ENCODE measurements at regions not wholly inside any gene's neighbourhood (a gene's known extent, or its start where the extent isn't known, plus 50 kb on each side); places are given as distances from the start of the nearest gene placed in this dataset.
"Not testable (repeated sequence)": the region's sequence is repeated elsewhere in the genome, so short reads cannot be mapped to it uniquely, and the experiment has no call there.

GRCh38 chr2:122804494-122804893, 1049.0 kb downstream of the TSN start:
- no peaks in the 10 kb centered on the region for H3K9me3 ChIP-seq
- H3K27me3 ChIP-seq, result no peaks in the 10 kb centered on the region
- TF ChIP-seq POLR2A (IDR thresholded peaks at IDR 0.05), result no peak
- no peak overlapping the region for H3K27ac ChIP-seq
- WGBS, 3 donors, result 69 to 80% (median 71%) methylated on average over 4 of the region's 4 CpGs
- no peaks in the 10 kb centered on the region for H3K36me3 ChIP-seq
- no peak for DNase-seq
- no peak overlapping the region for H3K4me3 ChIP-seq
- intact Hi-C loops (cut with DNase I), result no loop called here
- no peaks in the 10 kb centered on the region for H3K4me1 ChIP-seq (ENCODE audit: insufficient read depth)

DNA sequence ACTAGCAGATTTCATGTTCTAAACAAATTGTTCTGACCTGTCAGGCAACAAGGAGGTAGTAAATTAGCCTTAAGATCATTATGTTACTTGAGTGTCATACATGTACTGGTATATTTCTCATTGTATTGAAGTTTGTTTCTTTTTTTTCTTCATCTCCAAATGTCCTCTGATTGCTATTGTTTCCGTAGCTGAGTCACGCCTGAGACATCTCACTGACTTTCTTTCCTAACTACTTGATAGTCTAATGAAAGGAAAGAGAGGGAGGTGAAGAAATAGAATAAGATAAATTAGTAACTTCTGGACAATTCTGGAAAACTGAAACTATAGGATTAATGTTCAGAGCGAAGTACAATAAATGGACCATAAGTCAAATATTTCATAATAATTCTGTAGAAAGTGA, 1049.9 kb downstream of the TSN start:
- Histone ChIP-seq H3K9me3 (no peaks in the 10 kb centered on the region), H3K4me1 (ENCODE audit: insufficient read depth) (no peaks in the 10 kb centered on the region), H3K27ac (no peak overlapping the region), H3K36me3 (no peaks in the 10 kb centered on the region), H3K4me3 (no peak overlapping the region), H3K27me3 (no peaks in the 10 kb centered on the region)
- TF ChIP-seq POLR2A (IDR thresholded peaks at IDR 0.05) (no peak), EP300 (IDR thresholded peaks at IDR 0.05) (no peak)
- TF ChIP-seq, protein P1, sequence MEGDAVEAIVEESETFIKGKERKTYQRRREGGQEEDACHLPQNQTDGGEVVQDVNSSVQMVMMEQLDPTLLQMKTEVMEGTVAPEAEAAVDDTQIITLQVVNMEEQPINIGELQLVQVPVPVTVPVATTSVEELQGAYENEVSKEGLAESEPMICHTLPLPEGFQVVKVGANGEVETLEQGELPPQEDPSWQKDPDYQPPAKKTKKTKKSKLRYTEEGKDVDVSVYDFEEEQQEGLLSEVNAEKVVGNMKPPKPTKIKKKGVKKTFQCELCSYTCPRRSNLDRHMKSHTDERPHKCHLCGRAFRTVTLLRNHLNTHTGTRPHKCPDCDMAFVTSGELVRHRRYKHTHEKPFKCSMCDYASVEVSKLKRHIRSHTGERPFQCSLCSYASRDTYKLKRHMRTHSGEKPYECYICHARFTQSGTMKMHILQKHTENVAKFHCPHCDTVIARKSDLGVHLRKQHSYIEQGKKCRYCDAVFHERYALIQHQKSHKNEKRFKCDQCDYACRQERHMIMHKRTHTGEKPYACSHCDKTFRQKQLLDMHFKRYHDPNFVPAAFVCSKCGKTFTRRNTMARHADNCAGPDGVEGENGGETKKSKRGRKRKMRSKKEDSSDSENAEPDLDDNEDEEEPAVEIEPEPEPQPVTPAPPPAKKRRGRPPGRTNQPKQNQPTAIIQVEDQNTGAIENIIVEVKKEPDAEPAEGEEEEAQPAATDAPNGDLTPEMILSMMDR (IDR thresholded peaks at IDR 0.05), result no peak
- intact Hi-C loops (cut with DNase I), result no loop called here
- WGBS, 3 donors, result 83 to 94% (median 92%) methylated on average over 3 of the region's 3 CpGs
- DNase-seq, result no peak

DNA sequence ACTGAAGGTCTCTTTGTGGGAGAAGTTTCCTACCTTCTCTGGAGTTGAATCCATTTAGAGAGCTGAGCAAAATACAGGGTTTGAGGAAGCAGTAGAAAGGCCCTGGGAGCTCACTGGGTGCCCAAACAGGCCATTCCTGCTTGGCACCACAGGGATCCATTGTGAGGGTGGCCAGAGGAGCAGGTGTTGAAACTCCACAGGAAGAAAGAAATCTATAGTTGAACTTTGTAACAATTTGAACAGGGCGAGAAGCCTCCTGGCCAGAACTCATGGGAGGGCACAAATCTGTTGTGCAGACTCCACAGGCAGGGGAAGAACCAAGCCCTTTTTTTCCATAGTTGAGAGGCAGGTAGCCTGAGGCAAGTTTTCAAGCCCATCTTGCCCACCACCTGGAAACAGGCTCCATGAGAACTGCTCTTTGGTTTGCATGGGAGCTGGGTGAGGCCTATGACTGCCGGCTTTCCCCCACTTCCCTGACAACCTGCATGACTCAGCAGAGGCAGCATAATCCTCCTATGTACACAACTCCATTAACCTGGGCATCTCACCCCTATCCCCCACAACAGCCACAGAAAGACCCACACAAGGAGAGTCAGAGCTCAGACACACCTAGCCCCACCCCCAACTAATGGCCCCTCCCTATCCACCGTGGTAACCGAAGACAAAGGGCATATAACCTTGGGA, 1053.0 kb downstream of the TSN start:
- Histone ChIP-seq H3K4me1 (ENCODE audit: insufficient read depth) (no peaks in the 10 kb centered on the region), H3K27ac (no peak overlapping the region), H3K4me3 (no peak overlapping the region), H3K27me3 (no peaks in the 10 kb centered on the region), H3K9me3 (no peaks in the 10 kb centered on the region), H3K36me3 (no peaks in the 10 kb centered on the region)
- no peak for DNase-seq
- intact Hi-C loops (cut with DNase I), result no loop called here
- WGBS, 3 donors, result 76 to 83% (median 83%) methylated on average over 4 of the region's 4 CpGs
- TF ChIP-seq POLR2A (IDR thresholded peaks at IDR 0.05) (no peak), EP300 (IDR thresholded peaks at IDR 0.05) (no peak)
- TF ChIP-seq, protein P1 (IDR thresholded peaks at IDR 0.05), result no peak

DNA sequence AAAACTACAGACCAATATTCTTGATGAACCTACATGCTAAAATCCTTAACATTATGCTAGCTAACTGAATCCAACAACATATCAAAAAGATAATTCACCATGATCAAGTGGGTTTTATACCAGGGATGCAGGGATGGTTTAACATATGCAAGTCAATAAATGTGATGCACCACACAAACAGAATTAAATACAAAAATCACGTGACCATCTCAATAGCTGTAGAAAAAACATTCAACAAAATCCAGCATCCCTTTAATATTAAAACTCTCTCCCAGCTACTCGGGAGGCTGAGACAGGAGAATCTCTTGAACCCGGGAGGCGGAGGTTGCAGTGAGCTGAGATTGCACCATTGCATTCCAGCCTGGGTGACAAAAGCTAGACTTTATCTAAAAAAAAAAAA, 1056.8 kb downstream of the TSN start:
- DNase-seq; intact Hi-C loops (cut with DNase I); H3K4me3 ChIP-seq; H3K4me1 ChIP-seq (ENCODE audit: insufficient read depth); H3K9me3 ChIP-seq; H3K27me3 ChIP-seq; H3K27ac ChIP-seq; H3K36me3 ChIP-seq: not testable (repeated sequence)
- WGBS, 3 donors, result 71 to 87% (median 81%) methylated on average over 4 of the region's 4 CpGs

DNA sequence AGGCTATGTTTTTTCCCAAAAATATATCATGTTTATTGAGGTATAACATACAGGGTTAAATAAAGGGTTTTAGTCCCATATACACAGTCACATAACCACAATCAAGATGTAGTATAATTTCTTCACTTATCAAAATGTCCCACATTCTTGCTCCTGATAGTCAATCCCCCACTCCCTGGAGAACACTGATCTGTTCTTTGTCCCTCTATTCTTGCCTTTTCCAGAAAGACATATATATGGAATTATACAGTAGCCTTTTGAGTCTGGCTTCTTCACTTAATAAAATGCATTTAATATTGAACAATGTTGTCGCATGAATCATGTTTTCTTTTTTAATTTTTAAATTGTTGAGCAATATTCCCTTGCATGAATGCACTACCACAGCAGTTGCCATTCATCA, 1059.7 kb downstream of the TSN start:
- Histone ChIP-seq H3K9me3 (no peaks in the 10 kb centered on the region), H3K27ac (no peak overlapping the region), H3K36me3 (no peaks in the 10 kb centered on the region), H3K27me3 (no peaks in the 10 kb centered on the region), H3K4me1 (ENCODE audit: insufficient read depth) (no peaks in the 10 kb centered on the region), H3K4me3 (no peak overlapping the region)
- DNase-seq, result no peak
- no peak for TF ChIP-seq POLR2A (IDR thresholded peaks at IDR 0.05)
- no peak for TF ChIP-seq EP300 (IDR thresholded peaks at IDR 0.05)
- TF ChIP-seq, protein P1 (IDR thresholded peaks at IDR 0.05), result no peak
- intact Hi-C loops (cut with DNase I), result no loop called here
- 86 to 95% (median 92%) methylated on average over 1 of the region's 1 CpG for WGBS, 3 donors

Measured in ovary (tissue), 7 donors.